ENCODE measurements at regions not wholly inside any gene's neighbourhood (a gene's known extent, or its start where the extent isn't known, plus 50 kb on each side); places are given as distances from the start of the nearest gene placed in this dataset.

DNA sequence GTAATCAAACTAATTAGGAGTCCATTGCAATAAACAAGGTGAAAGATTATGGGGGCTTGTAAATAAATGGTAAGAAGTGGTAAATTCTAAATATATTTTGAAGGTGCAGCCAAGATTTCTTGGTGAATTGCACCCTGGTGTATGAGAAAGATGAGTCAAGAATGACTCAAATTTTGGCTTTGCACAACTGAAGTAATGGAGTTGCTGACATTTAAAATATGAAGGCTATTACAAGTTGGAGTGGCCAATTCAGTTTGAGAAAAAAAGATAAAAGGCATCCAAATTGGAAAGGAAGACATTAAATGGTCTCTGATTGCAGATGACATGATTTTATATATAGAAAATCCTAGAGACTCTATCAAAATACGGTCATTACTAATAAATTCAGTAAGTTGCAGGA, 2330.6 kb downstream of the MAT2B start:
- no peaks in the 10 kb centered on the region for H3K27me3 ChIP-seq
- no peak overlapping the region for H3K27ac ChIP-seq
- no peaks in the 10 kb centered on the region for H3K4me1 ChIP-seq
- intact Hi-C loops (cut with DNase I; ENCODE audit: low total_unique reads) (no loop called here), in situ Hi-C loops (cut with MboI; ENCODE audit: low sequenced_read_pairs in 4 of 4) (no loop called here)
- no peaks in the 10 kb centered on the region for H3K36me3 ChIP-seq
- no peak overlapping the region for H3K4me3 ChIP-seq
- TF ChIP-seq POLR2A (IDR thresholded peaks at IDR 0.05) = no peak
- TF ChIP-seq CTCF (IDR thresholded peaks at IDR 0.05 in 4 of 5, conservative IDR thresholded peaks at IDR 0.05 in 1 of 5) = no peak
- no peaks in the 10 kb centered on the region for H3K9me3 ChIP-seq
- DNase-seq (no peak), ATAC-seq (no peak)

DNA sequence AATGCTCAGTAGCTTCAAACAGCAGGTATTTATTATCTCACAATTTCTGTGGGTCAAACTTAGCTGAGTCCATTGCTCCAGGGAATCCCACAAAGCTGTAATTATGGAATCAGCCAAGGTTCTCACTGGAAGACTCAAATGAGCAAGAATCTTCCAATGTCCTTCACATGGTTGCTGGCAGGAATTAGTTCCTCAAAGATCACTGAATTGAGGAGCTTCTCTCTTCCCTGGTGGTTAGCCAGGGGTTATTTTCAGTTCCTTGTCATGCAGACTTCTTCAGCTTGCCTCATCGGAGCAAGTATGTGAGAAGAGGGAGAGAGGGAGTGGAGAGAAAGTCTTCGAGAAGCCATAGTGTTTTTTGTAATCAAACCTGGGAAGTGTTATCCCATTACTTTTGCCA, 2331.9 kb downstream of the MAT2B start:
- no peak for TF ChIP-seq CTCF (IDR thresholded peaks at IDR 0.05 in 4 of 5, conservative IDR thresholded peaks at IDR 0.05 in 1 of 5)
- TF ChIP-seq POLR2A (IDR thresholded peaks at IDR 0.05) = no peak
- no peaks in the 10 kb centered on the region for H3K4me1 ChIP-seq
- ATAC-seq (no peak), DNase-seq (no peak)
- intact Hi-C loops (cut with DNase I; ENCODE audit: low total_unique reads) (no loop called here), in situ Hi-C loops (cut with MboI; ENCODE audit: low sequenced_read_pairs in 4 of 4) (no loop called here)
- no peaks in the 10 kb centered on the region for H3K36me3 ChIP-seq
- no peaks in the 10 kb centered on the region for H3K9me3 ChIP-seq
- H3K4me3 ChIP-seq = no peak overlapping the region
- H3K27ac ChIP-seq = no peak overlapping the region
- no peaks in the 10 kb centered on the region for H3K27me3 ChIP-seq

GRCh38 chr5:165844571-165844970, 2339.2 kb downstream of the MAT2B start:
- TF ChIP-seq POLR2A (IDR thresholded peaks at IDR 0.05) (no peak), CTCF (IDR thresholded peaks at IDR 0.05 in 4 of 5, conservative IDR thresholded peaks at IDR 0.05 in 1 of 5) (no peak)
- Histone ChIP-seq H3K4me1 (no peaks in the 10 kb centered on the region), H3K36me3 (no peaks in the 10 kb centered on the region), H3K4me3 (no peak overlapping the region), H3K27me3 (no peaks in the 10 kb centered on the region), H3K27ac (no peak overlapping the region), H3K9me3 (no peaks in the 10 kb centered on the region)
- DNase-seq (no peak), ATAC-seq (no peak)
- intact Hi-C loops (cut with DNase I; ENCODE audit: low total_unique reads) (no loop called here), in situ Hi-C loops (cut with MboI; ENCODE audit: low sequenced_read_pairs in 4 of 4) (no loop called here)

DNA sequence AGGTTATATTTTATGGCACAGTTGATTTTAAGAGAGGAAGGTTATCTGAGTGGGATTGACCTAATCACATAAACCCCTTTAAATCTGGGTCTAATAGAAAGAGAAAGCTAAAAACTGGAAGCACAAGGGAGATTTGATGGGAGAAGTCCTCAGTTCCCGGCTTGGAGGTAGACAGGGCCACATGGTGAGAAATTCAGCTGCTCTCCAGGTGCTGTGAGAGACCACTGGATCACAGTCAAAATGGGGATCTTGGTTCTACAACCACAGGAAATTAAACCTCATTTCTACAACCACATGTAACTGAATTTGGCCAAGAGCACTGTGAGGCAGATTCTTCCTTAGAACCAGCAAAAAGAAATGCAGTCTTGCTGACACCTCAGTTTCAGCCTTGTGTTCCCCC, 2352.7 kb downstream of the MAT2B start:
- TF ChIP-seq POLR2A (IDR thresholded peaks at IDR 0.05) (no peak), CTCF (IDR thresholded peaks at IDR 0.05 in 4 of 5, conservative IDR thresholded peaks at IDR 0.05 in 1 of 5) (no peak)
- no peaks in the 10 kb centered on the region for H3K36me3 ChIP-seq
- no peaks in the 10 kb centered on the region for H3K9me3 ChIP-seq
- in situ Hi-C loops (cut with MboI; ENCODE audit: low sequenced_read_pairs in 4 of 4) = no loop called here
- H3K4me1 ChIP-seq = no peaks in the 10 kb centered on the region
- H3K4me3 ChIP-seq = no peak overlapping the region
- H3K27me3 ChIP-seq = no peaks in the 10 kb centered on the region
- DNase-seq (no peak), ATAC-seq (no peak)
- intact Hi-C loops (cut with DNase I; ENCODE audit: low total_unique reads) = no loop called here
- H3K27ac ChIP-seq = no peak overlapping the region

GRCh38 chr5:165859251-165859650, 2353.8 kb downstream of the MAT2B start:
- DNase-seq = no peak
- TF ChIP-seq POLR2A (IDR thresholded peaks at IDR 0.05) = no peak
- TF ChIP-seq CTCF (IDR thresholded peaks at IDR 0.05 in 4 of 5, conservative IDR thresholded peaks at IDR 0.05 in 1 of 5) = no peak
- ATAC-seq = no peak
- no peaks in the 10 kb centered on the region for H3K4me1 ChIP-seq
- no peak overlapping the region for H3K27ac ChIP-seq
- in situ Hi-C loops (cut with MboI; ENCODE audit: low sequenced_read_pairs in 4 of 4) = no loop called here
- no peaks in the 10 kb centered on the region for H3K9me3 ChIP-seq
- H3K36me3 ChIP-seq = no peaks in the 10 kb centered on the region
- no peak overlapping the region for H3K4me3 ChIP-seq
- no peaks in the 10 kb centered on the region for H3K27me3 ChIP-seq
- intact Hi-C loops (cut with DNase I; ENCODE audit: low total_unique reads) = no loop called here

Measured in gastrocnemius medialis (tissue), 4 donors.